ENCODE measurements at regions not wholly inside any gene's neighbourhood (a gene's known extent, or its start where the extent isn't known, plus 50 kb on each side); places are given as distances from the start of the nearest gene placed in this dataset.

- TF ChIP-seq CTCF (IDR thresholded peaks at IDR 0.05), result no peak
- no peak for TF ChIP-seq POLR2A (IDR thresholded peaks at IDR 0.05)
Observed at GRCh38 chr21:15183813-15184257, 119.0 kb upstream of the NRIP1 start.

Measured in breast epithelium (tissue), 3 donors.